HepG2 (cell line): ENCODE measurements at regions not wholly inside any gene's neighbourhood (a gene's known extent, or its start where the extent isn't known, plus 50 kb on each side); places are given as distances from the start of the nearest gene placed in this dataset.

Source experiments
- CEBPB ChIP-seq: IDR thresholded peaks from 2 replicates; pipeline ENCODE4 v1.6.1; 2011; ENCODE audit warnings: low read depth, low read length, improper control_type of control experiment, borderline replicate concordance
- ZC3H4 ChIP-seq: sonication (generic); formaldehyde crosslinking; IDR thresholded peaks from 2 replicates; pipeline ENCODE4 v1.4.0; 2020; ENCODE audit warnings: missing genetic modification reagents, borderline replicate concordance
- TF ChIP-seq, protein P1 (sequence below): sonication (generic); formaldehyde crosslinking; IDR thresholded peaks from 2 replicates; pipeline ENCODE4 v1.5.0; 2020; ENCODE audit warnings: mild to moderate bottlenecking, missing genetic modification reagents, borderline replicate concordance
- TF ChIP-seq, protein P2 (sequence below): sonication (generic); formaldehyde crosslinking; conservative IDR thresholded peaks from 2 replicates; pipeline ENCODE4 v1.4.0; 2020; ENCODE audit warnings: missing genetic modification reagents

DNA sequence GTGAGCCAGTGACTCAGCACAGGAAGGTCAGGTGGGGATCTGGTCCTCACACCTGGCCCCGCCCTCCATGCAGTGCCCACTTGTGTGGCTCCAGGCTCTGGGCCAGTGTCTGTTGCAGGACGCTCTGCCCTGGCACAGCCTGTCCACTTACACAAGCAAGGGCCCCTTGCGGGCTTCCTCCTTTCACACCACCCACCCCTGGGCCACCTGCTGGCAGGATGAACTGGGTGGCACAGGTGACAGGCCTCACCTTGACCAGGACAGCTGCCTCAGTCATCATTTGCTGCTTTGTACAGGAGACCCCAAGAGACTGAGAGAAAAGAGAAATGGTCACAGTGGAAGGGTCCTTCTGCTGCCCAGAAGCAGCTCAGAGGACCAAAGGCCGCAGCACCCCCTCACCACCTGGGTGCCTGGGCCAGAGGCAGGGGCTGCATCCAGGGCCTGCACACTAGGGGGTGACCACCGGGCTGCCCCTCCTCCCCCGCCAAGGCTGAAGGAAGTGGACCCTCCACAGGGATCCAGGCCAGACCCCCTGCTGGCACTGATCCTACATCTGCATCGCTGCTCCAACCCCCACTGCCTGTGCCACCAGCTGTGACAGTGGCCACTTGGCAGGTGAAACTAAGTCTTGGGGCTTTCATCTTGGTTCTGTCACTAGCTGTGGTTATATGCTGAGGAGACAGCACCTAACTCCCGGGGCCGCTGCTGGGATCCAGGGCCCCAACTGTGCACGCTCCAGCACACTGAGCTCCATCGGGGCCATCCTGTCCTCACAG lies 110.3 kb downstream of the TUBA3C start (continued):
- TF ChIP-seq, protein P1, sequence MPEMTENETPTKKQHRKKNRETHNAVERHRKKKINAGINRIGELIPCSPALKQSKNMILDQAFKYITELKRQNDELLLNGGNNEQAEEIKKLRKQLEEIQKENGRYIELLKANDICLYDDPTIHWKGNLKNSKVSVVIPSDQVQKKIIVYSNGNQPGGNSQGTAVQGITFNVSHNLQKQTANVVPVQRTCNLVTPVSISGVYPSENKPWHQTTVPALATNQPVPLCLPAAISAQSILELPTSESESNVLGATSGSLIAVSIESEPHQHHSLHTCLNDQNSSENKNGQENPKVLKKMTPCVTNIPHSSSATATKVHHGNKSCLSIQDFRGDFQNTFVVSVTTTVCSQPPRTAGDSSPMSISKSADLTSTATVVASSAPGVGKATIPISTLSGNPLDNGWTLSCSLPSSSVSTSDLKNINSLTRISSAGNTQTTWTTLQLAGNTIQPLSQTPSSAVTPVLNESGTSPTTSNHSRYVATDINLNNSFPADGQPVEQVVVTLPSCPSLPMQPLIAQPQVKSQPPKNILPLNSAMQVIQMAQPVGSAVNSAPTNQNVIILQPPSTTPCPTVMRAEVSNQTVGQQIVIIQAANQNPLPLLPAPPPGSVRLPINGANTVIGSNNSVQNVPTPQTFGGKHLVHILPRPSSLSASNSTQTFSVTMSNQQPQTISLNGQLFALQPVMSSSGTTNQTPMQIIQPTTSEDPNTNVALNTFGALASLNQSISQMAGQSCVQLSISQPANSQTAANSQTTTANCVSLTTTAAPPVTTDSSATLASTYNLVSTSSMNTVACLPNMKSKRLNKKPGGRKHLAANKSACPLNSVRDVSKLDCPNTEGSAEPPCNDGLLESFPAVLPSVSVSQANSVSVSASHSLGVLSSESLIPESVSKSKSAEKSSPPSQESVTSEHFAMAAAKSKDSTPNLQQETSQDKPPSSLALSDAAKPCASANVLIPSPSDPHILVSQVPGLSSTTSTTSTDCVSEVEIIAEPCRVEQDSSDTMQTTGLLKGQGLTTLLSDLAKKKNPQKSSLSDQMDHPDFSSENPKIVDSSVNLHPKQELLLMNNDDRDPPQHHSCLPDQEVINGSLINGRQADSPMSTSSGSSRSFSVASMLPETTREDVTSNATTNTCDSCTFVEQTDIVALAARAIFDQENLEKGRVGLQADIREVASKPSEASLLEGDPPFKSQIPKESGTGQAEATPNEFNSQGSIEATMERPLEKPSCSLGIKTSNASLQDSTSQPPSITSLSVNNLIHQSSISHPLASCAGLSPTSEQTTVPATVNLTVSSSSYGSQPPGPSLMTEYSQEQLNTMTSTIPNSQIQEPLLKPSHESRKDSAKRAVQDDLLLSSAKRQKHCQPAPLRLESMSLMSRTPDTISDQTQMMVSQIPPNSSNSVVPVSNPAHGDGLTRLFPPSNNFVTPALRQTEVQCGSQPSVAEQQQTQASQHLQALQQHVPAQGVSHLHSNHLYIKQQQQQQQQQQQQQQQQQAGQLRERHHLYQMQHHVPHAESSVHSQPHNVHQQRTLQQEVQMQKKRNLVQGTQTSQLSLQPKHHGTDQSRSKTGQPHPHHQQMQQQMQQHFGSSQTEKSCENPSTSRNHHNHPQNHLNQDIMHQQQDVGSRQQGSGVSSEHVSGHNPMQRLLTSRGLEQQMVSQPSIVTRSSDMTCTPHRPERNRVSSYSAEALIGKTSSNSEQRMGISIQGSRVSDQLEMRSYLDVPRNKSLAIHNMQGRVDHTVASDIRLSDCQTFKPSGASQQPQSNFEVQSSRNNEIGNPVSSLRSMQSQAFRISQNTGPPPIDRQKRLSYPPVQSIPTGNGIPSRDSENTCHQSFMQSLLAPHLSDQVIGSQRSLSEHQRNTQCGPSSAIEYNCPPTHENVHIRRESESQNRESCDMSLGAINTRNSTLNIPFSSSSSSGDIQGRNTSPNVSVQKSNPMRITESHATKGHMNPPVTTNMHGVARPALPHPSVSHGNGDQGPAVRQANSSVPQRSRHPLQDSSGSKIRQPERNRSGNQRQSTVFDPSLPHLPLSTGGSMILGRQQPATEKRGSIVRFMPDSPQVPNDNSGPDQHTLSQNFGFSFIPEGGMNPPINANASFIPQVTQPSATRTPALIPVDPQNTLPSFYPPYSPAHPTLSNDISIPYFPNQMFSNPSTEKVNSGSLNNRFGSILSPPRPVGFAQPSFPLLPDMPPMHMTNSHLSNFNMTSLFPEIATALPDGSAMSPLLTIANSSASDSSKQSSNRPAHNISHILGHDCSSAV: no peak
- TF ChIP-seq ZC3H4 (CRISPR knock-in tag): no peak
- TF ChIP-seq, protein P2, sequence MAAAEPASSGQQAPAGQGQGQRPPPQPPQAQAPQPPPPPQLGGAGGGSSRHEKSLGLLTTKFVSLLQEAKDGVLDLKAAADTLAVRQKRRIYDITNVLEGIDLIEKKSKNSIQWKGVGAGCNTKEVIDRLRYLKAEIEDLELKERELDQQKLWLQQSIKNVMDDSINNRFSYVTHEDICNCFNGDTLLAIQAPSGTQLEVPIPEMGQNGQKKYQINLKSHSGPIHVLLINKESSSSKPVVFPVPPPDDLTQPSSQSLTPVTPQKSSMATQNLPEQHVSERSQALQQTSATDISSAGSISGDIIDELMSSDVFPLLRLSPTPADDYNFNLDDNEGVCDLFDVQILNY: no peak
- no peak for TF ChIP-seq CEBPB
